ENCODE measurements at regions not wholly inside any gene's neighbourhood (a gene's known extent, or its start where the extent isn't known, plus 50 kb on each side); places are given as distances from the start of the nearest gene placed in this dataset.

DNA sequence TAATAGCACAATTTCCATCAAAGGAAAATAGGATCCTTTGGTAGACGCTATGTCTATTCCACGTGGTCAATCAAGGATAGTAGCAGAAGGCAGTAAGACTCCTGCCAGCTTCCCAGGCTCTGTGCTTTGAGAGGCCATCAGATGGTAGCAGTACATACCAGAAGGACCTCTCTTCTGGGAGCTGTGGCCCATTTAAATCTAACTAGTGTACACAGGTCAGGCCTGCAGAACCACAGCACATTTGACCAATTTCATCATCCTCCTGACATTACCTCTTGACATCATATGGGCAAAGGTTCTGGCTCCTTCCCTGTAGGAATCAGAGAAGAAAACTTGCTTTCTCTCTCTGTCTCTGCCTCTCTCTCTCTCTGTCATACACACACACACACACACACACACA lies 229.6 kb upstream of the HTR2A start:
- no peak for ATAC-seq
- Histone ChIP-seq H3K9me3 (ENCODE audit: low read length) (no peaks in the 10 kb centered on the region), H3K27me3 (ENCODE audit: control insufficient read depth in 1 of 2, insufficient read depth in 2 of 2, low read length in 2 of 2) (no peaks in the 10 kb centered on the region), H2AFZ (ENCODE audit: low read length) (no peak overlapping the region), H3K4me1 (ENCODE audit: insufficient read depth, low read length) (no peaks in the 10 kb centered on the region), H3K4me3 (replicated peaks in 1 of 3; ENCODE audit: insufficient read depth in 1 of 3, low read depth in 2 of 3, low read length in 3 of 3) (no peak overlapping the region), H4K20me1 (ENCODE audit: insufficient read depth, low read length) (no peaks in the 10 kb centered on the region), H3K27ac (ENCODE audit: extremely low read length, insufficient read depth, low read length) (no peak overlapping the region), H3K9ac (ENCODE audit: insufficient read depth, low read depth, low read length) (no peak overlapping the region), H3K36me3 (replicated peaks in 1 of 2; ENCODE audit: control insufficient read depth in 1 of 2, insufficient read depth in 2 of 2, low read length in 2 of 2) (no peaks in the 10 kb centered on the region), H3K4me2 (ENCODE audit: low read depth, low read length) (no peak overlapping the region), H3K79me2 (ENCODE audit: insufficient read depth, low read length) (no peaks in the 10 kb centered on the region)
- no peak for FAIRE-seq
- WGBS (ENCODE audit: low lambda C conversion rate) = 0% methylated on average over 2 of the region's 2 CpGs
- ChIA-PET CTCF (ENCODE audit: low intra/inter-chr PET ratio, low total read pairs) (no interaction called here), POLR2A (no interaction called here)
- TF ChIP-seq ZNF432 (CRISPR knock-in tag; IDR thresholded peaks at IDR 0.05; ENCODE audit: borderline replicate concordance) (no peak), KDM5B (CRISPR knock-in tag; IDR thresholded peaks at IDR 0.05; ENCODE audit: borderline replicate concordance) (no peak)
- intact Hi-C loops (cut with micrococcal nuclease; ENCODE audit: unreplicated experiment) (no loop called here), in situ Hi-C loops (cut with HindIII; ENCODE audit: extremely low pct_ligation_motif_present, low pct_unique_long_range_greater_than_20kb) (no loop called here)
- no TSS peak for BruUV-seq (replicated peaks)
- DNase-seq (ENCODE audit: low spot score) = no peak

DNA sequence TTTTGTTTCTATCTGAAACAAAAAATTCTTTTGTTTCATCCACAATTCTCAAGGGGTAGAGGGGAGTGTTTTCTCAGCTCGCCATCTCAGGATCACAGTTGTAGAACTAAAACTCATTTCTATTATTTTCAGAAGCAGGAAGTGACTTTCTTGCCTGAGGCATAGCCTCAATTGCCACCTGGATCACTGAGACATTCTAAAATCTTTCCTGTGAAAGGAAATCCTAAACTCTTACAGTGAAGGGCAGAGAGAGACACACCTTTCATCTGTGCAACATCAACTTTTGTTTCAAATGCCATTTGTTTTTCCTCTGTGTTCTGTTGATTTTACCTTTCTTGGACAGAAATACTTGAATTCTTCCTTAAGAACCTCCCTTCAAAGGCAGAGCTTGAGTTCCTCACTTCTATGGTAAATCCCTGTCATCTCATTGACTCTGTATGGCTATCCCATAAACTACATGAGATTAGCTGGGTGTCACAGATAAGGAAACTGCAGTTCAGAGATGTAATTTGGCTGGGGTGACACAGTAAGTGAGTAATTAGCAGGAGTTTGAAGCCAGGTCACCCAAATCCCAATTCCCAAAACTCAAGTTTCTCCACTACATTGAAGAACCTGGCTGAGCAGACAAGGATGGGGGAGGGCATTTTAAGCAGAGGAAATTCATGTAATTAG lies 224.4 kb upstream of the HTR2A start:
- Histone ChIP-seq H2AFZ (ENCODE audit: low read length) (no peak overlapping the region), H3K27me3 (ENCODE audit: control insufficient read depth in 1 of 2, insufficient read depth in 2 of 2, low read length in 2 of 2) (no peaks in the 10 kb centered on the region), H3K9me3 (ENCODE audit: low read length) (no peaks in the 10 kb centered on the region), H3K4me1 (ENCODE audit: insufficient read depth, low read length) (no peaks in the 10 kb centered on the region), H3K9ac (ENCODE audit: insufficient read depth, low read depth, low read length) (no peak overlapping the region), H3K27ac (ENCODE audit: extremely low read length, insufficient read depth, low read length) (no peak overlapping the region), H3K4me3 (replicated peaks in 1 of 3; ENCODE audit: insufficient read depth in 1 of 3, low read depth in 2 of 3, low read length in 3 of 3) (no peak overlapping the region), H3K4me2 (ENCODE audit: low read depth, low read length) (no peak overlapping the region), H3K36me3 (replicated peaks in 1 of 2; ENCODE audit: control insufficient read depth in 1 of 2, insufficient read depth in 2 of 2, low read length in 2 of 2) (no peaks in the 10 kb centered on the region), H3K79me2 (ENCODE audit: insufficient read depth, low read length) (no peaks in the 10 kb centered on the region), H4K20me1 (ENCODE audit: insufficient read depth, low read length) (no peaks in the 10 kb centered on the region)
- ChIA-PET CTCF (ENCODE audit: low intra/inter-chr PET ratio, low total read pairs) (no interaction called here), POLR2A (no interaction called here)
- 0% methylated on average over 1 of the region's 1 CpG for WGBS (ENCODE audit: low lambda C conversion rate)
- in situ Hi-C loops (cut with HindIII; ENCODE audit: extremely low pct_ligation_motif_present, low pct_unique_long_range_greater_than_20kb) = no loop called here
- intact Hi-C loops (cut with micrococcal nuclease; ENCODE audit: unreplicated experiment) = no loop called here
- ATAC-seq = no peak
- FAIRE-seq = no peak
- no TSS peak for BruUV-seq (replicated peaks)
- DNase-seq (ENCODE audit: low spot score) = no peak
- no peak for TF ChIP-seq ZKSCAN8 (CRISPR knock-in tag; IDR thresholded peaks at IDR 0.05; ENCODE audit: borderline replicate concordance)
- no peak for TF ChIP-seq ZNF850 (CRISPR knock-in tag; conservative IDR thresholded peaks at IDR 0.05)
- TF ChIP-seq, protein P1, sequence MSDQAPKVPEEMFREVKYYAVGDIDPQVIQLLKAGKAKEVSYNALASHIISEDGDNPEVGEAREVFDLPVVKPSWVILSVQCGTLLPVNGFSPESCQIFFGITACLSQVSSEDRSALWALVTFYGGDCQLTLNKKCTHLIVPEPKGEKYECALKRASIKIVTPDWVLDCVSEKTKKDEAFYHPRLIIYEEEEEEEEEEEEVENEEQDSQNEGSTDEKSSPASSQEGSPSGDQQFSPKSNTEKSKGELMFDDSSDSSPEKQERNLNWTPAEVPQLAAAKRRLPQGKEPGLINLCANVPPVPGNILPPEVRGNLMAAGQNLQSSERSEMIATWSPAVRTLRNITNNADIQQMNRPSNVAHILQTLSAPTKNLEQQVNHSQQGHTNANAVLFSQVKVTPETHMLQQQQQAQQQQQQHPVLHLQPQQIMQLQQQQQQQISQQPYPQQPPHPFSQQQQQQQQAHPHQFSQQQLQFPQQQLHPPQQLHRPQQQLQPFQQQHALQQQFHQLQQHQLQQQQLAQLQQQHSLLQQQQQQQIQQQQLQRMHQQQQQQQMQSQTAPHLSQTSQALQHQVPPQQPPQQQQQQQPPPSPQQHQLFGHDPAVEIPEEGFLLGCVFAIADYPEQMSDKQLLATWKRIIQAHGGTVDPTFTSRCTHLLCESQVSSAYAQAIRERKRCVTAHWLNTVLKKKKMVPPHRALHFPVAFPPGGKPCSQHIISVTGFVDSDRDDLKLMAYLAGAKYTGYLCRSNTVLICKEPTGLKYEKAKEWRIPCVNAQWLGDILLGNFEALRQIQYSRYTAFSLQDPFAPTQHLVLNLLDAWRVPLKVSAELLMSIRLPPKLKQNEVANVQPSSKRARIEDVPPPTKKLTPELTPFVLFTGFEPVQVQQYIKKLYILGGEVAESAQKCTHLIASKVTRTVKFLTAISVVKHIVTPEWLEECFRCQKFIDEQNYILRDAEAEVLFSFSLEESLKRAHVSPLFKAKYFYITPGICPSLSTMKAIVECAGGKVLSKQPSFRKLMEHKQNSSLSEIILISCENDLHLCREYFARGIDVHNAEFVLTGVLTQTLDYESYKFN (CRISPR knock-in tag; conservative IDR thresholded peaks at IDR 0.05) = no peak
- no peak for TF ChIP-seq SIX4 (CRISPR knock-in tag; IDR thresholded peaks at IDR 0.05)
- TF ChIP-seq, protein P2, sequence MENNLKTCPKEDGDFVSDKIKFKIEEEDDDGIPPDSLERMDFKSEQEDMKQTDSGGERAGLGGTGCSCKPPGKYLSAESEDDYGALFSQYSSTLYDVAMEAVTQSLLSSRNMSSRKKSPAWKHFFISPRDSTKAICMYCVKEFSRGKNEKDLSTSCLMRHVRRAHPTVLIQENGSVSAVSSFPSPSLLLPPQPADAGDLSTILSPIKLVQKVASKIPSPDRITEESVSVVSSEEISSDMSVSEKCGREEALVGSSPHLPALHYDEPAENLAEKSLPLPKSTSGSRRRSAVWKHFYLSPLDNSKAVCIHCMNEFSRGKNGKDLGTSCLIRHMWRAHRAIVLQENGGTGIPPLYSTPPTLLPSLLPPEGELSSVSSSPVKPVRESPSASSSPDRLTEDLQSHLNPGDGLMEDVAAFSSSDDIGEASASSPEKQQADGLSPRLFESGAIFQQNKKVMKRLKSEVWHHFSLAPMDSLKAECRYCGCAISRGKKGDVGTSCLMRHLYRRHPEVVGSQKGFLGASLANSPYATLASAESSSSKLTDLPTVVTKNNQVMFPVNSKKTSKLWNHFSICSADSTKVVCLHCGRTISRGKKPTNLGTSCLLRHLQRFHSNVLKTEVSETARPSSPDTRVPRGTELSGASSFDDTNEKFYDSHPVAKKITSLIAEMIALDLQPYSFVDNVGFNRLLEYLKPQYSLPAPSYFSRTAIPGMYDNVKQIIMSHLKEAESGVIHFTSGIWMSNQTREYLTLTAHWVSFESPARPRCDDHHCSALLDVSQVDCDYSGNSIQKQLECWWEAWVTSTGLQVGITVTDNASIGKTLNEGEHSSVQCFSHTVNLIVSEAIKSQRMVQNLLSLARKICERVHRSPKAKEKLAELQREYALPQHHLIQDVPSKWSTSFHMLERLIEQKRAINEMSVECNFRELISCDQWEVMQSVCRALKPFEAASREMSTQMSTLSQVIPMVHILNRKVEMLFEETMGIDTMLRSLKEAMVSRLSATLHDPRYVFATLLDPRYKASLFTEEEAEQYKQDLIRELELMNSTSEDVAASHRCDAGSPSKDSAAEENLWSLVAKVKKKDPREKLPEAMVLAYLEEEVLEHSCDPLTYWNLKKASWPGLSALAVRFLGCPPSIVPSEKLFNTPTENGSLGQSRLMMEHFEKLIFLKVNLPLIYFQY (CRISPR knock-in tag; IDR thresholded peaks at IDR 0.05; ENCODE audit: borderline replicate concordance) = no peak
- no peak for TF ChIP-seq PCBP1 (IDR thresholded peaks at IDR 0.05; ENCODE audit: borderline replicate concordance, low read depth, low read length)
- TF ChIP-seq, protein P3, sequence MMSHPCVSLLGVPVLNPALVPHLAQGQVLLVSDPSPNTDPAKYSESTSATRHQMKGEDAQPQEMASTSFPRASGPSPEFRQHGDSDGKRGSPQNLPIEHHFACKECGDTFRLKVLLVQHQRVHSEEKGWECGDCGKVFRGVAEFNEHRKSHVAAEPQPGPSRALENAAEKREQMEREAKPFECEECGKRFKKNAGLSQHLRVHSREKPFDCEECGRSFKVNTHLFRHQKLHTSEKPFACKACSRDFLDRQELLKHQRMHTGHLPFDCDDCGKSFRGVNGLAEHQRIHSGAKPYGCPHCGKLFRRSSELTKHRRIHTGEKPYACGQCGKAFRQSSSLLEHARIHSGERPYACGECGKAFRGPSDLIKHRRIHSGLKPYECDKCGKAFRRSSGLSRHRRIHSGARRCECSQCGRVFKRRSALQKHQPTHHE (CRISPR knock-in tag; IDR thresholded peaks at IDR 0.05; ENCODE audit: borderline replicate concordance) = no peak

Measured in HepG2 (cell line).